ENCODE measurements at regions not wholly inside any gene's neighbourhood (a gene's known extent, or its start where the extent isn't known, plus 50 kb on each side); places are given as distances from the start of the nearest gene placed in this dataset.
A peak's percentile ranks its signal among the peaks of the same experiment; 100 is the strongest.
"Not testable (repeated sequence)": the region's sequence is repeated elsewhere in the genome, so short reads cannot be mapped to it uniquely, and the experiment has no call there.

GRCh38 chr5:120241400-120241799 is 222.7 kb upstream of the PRR16 start:
- DNase-seq: no peak

- no peak for DNase-seq
These were observed 212.2 kb upstream of the PRR16 start for GRCh38 chr5:120251898-120252297.

- DNase-seq: peak; percentile 22
These were observed 211.3 kb upstream of the PRR16 start for GRCh38 chr5:120252839-120253238.

GRCh38 chr5:120254385-120254784 is 209.7 kb upstream of the PRR16 start:
- DNase-seq: peak; percentile 2

- no peak for DNase-seq
These were observed 208.9 kb upstream of the PRR16 start for GRCh38 chr5:120255214-120255613.

GRCh38 chr5:120256376-120256775 is 207.7 kb upstream of the PRR16 start:
- DNase-seq: no peak

GRCh38 chr5:120257358-120257971 is 206.6 kb upstream of the PRR16 start:
- no peak for DNase-seq

GRCh38 chr5:120258123-120258522 is 206.0 kb upstream of the PRR16 start:
- no peak for DNase-seq

- no peak for DNase-seq
These were observed 203.4 kb upstream of the PRR16 start for GRCh38 chr5:120260651-120261050.

GRCh38 chr5:120270498-120270897 is 193.6 kb upstream of the PRR16 start:
- DNase-seq: no peak

GRCh38 chr5:120293796-120294195 is 170.3 kb upstream of the PRR16 start:
- DNase-seq: peak; percentile 93

- peak; percentile 81 for DNase-seq
These were observed 166.5 kb upstream of the PRR16 start for GRCh38 chr5:120297616-120298015.

GRCh38 chr5:120298981-120299380 is 165.1 kb upstream of the PRR16 start:
- DNase-seq: no peak

GRCh38 chr5:120304663-120305062 is 159.4 kb upstream of the PRR16 start:
- DNase-seq: peak; percentile 71

- DNase-seq: no peak
These were observed 157.8 kb upstream of the PRR16 start for GRCh38 chr5:120306303-120306702.

- DNase-seq: no peak
These were observed 149.9 kb upstream of the PRR16 start for GRCh38 chr5:120314191-120314590.

- no peak for DNase-seq
These were observed 143.5 kb upstream of the PRR16 start for GRCh38 chr5:120320626-120321025.

GRCh38 chr5:120326651-120327050 is 137.4 kb upstream of the PRR16 start:
- DNase-seq: no peak

GRCh38 chr5:120327180-120327579 is 136.9 kb upstream of the PRR16 start:
- no peak for DNase-seq

GRCh38 chr5:120329095-120329494 is 135.0 kb upstream of the PRR16 start:
- no peak for DNase-seq

- DNase-seq: no peak
These were observed 133.5 kb upstream of the PRR16 start for GRCh38 chr5:120330558-120330957.

- no peak for DNase-seq
These were observed 119.9 kb upstream of the PRR16 start for GRCh38 chr5:120344181-120344580.

- DNase-seq: no peak
These were observed 118.2 kb upstream of the PRR16 start for GRCh38 chr5:120345947-120346346.

- not testable (repeated sequence) for DNase-seq
These were observed 113.0 kb upstream of the PRR16 start for GRCh38 chr5:120351071-120351470.

GRCh38 chr5:120354126-120354525 is 110.0 kb upstream of the PRR16 start:
- no peak for DNase-seq

Measured in fibroblast of skin of scalp (primary cell).